ENCODE measurements at regions not wholly inside any gene's neighbourhood (a gene's known extent, or its start where the extent isn't known, plus 50 kb on each side); places are given as distances from the start of the nearest gene placed in this dataset.

DNA sequence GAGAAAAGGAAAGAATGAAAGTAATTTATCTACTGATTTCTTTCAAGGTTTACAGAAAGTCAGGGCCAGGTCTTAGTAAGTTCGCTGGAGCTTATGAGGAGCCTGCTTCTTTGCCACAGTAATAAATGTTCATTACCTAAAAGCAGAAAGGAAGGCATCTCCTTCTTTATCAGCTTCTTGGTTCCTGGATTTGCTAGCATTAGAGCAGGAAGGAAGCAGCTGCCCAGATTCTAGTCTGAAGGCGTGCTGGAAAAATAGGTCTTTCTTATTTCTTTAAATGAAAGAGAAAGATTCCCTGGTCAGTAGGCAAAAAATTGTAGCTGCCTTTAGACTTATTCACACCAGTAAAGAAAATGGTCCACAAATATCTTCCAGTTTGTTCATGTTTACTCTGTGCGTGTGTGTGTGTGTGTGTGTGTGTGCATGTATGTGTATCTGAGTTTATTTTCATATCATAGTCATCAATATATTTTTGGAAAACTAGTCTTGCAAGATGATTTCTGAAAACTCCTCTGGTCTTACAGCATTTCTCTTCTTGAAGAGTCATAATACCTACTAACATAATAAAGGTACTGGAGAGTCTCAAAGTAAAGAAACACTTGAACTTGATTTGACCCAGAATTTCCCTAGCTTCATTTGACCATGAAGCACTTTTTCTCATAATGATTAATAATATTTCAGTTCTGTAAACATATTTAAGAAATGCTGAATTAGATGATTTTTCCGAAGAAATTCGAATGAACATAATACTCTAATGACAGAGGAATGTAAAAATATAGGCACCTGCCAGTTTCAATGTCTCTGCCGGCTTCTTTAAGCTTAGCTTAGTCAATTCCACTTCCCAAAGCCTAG is 255.3 kb upstream of the ZPLD1 start (continued):
- 0 out of 2 replicates have a peak, but pooled peaks have one; percentile 45 for TF ChIP-seq MEF2A (IDR thresholded peaks at IDR 0.05; ENCODE audit: insufficient read depth, low read depth, low read length)
- no peak for TF ChIP-seq ZNF207 (IDR thresholded peaks at IDR 0.05; ENCODE audit: borderline replicate concordance)
- peak; percentile 43; the same call in 1 of the 2 replicates for TF ChIP-seq JUNB (IDR thresholded peaks at IDR 0.05)
- no peak for TF ChIP-seq SIN3A (IDR thresholded peaks at IDR 0.05; ENCODE audit: low read depth, low read length)
- TF ChIP-seq, protein P1, sequence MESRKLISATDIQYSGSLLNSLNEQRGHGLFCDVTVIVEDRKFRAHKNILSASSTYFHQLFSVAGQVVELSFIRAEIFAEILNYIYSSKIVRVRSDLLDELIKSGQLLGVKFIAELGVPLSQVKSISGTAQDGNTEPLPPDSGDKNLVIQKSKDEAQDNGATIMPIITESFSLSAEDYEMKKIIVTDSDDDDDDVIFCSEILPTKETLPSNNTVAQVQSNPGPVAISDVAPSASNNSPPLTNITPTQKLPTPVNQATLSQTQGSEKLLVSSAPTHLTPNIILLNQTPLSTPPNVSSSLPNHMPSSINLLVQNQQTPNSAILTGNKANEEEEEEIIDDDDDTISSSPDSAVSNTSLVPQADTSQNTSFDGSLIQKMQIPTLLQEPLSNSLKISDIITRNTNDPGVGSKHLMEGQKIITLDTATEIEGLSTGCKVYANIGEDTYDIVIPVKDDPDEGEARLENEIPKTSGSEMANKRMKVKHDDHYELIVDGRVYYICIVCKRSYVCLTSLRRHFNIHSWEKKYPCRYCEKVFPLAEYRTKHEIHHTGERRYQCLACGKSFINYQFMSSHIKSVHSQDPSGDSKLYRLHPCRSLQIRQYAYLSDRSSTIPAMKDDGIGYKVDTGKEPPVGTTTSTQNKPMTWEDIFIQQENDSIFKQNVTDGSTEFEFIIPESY (IDR thresholded peaks at IDR 0.05): no peak
- TF ChIP-seq, protein P2, sequence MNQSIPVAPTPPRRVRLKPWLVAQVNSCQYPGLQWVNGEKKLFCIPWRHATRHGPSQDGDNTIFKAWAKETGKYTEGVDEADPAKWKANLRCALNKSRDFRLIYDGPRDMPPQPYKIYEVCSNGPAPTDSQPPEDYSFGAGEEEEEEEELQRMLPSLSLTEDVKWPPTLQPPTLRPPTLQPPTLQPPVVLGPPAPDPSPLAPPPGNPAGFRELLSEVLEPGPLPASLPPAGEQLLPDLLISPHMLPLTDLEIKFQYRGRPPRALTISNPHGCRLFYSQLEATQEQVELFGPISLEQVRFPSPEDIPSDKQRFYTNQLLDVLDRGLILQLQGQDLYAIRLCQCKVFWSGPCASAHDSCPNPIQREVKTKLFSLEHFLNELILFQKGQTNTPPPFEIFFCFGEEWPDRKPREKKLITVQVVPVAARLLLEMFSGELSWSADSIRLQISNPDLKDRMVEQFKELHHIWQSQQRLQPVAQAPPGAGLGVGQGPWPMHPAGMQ (IDR thresholded peaks at IDR 0.05; ENCODE audit: borderline replicate concordance): no peak
- peak; percentile 36; the same call in 1 of the 2 replicates for TF ChIP-seq FOXM1 (IDR thresholded peaks at IDR 0.05; ENCODE audit: low read depth, low read length)
- no peak for TF ChIP-seq CBX5 (IDR thresholded peaks at IDR 0.05; ENCODE audit: low read depth)
- TF ChIP-seq POLR2AphosphoS2 (IDR thresholded peaks at IDR 0.05; ENCODE audit: low read depth, low read length): no peak
- 0 out of 2 replicates have a peak, but pooled peaks have one; percentile 20 for TF ChIP-seq SPI1 (IDR thresholded peaks at IDR 0.05; ENCODE audit: borderline replicate concordance, insufficient read depth, low read depth, low read length)
- TF ChIP-seq KLF5 (IDR thresholded peaks at IDR 0.05; ENCODE audit: partially characterized antibody): no peak
- 0 out of 2 replicates have a peak, but pooled peaks have one; percentile 26 for TF ChIP-seq MTA3 (IDR thresholded peaks at IDR 0.05; ENCODE audit: borderline replicate concordance, low read length)
- TF ChIP-seq SP1 (IDR thresholded peaks at IDR 0.05; ENCODE audit: low read depth, low read length): no peak
- no peak for TF ChIP-seq FOXK2 (IDR thresholded peaks at IDR 0.05)
- no peak for TF ChIP-seq RFX5 (IDR thresholded peaks at IDR 0.05; ENCODE audit: low read depth, low read length)
- TF ChIP-seq NFIC (IDR thresholded peaks at IDR 0.05; ENCODE audit: low read depth, low read length): peak; percentile 74
